HUES48 (cell line): ENCODE measurements at regions not wholly inside any gene's neighbourhood (a gene's known extent, or its start where the extent isn't known, plus 50 kb on each side); places are given as distances from the start of the nearest gene placed in this dataset.
A peak's percentile ranks its signal among the peaks of the same experiment; 100 is the strongest.
"Not testable (repeated sequence)": the region's sequence is repeated elsewhere in the genome, so short reads cannot be mapped to it uniquely, and the experiment has no call there.

Experiments used
- H3K27ac ChIP-seq: one replicate; pipeline ENCODE4 v1.7.0; 2013; ENCODE audit warnings: low read depth, low read length, inconsistent platforms
- H3K27me3 ChIP-seq: 2 replicates; pipeline ENCODE4 v1.6.1; 2013; ENCODE audit warnings: mild to moderate bottlenecking, low read length; ENCODE audit not compliant: control insufficient read depth, insufficient read depth
- H3K36me3 ChIP-seq: 2 replicates; pipeline ENCODE4 v1.6.1; 2013; ENCODE audit warnings: low read length; ENCODE audit not compliant: control insufficient read depth, insufficient read depth
- H3K4me1 ChIP-seq: 2 replicates; pipeline ENCODE4 v1.6.1; 2013; ENCODE audit warnings: mild to moderate bottlenecking, low read length; ENCODE audit not compliant: control insufficient read depth, insufficient read depth
- H3K4me3 ChIP-seq: 2 replicates; pipeline ENCODE4 v1.5.1; 2013; ENCODE audit warnings: mild to moderate bottlenecking, low read depth, low read length
- H3K9ac ChIP-seq: 2 replicates; pipeline ENCODE4 v1.6.1; 2013; ENCODE audit warnings: mild to moderate bottlenecking, low read depth, low read length, moderate library complexity
- H3K9me3 ChIP-seq: 2 replicates; pipeline ENCODE4 v1.6.1; 2013; ENCODE audit warnings: low read length; ENCODE audit not compliant: control insufficient read depth, insufficient read depth

GRCh38 chr14:61602003-61602732 is 93.1 kb upstream of the HIF1A start:
- H3K4me3 ChIP-seq, result no peak overlapping the region
- H3K36me3 ChIP-seq, result no peaks in the 10 kb centered on the region
- no peaks in the 10 kb centered on the region for H3K9me3 ChIP-seq
- H3K27ac ChIP-seq, result peak overlapping the region; percentile 58
- H3K9ac ChIP-seq, result no peak overlapping the region
- H3K4me1 ChIP-seq, result peaks cover 40% of the 10 kb centered on the region
- H3K27me3 ChIP-seq, result no peaks in the 10 kb centered on the region

- no peaks in the 10 kb centered on the region for H3K9me3 ChIP-seq
- no peaks in the 10 kb centered on the region for H3K36me3 ChIP-seq
- no peak overlapping the region for H3K9ac ChIP-seq
- no peak overlapping the region for H3K4me3 ChIP-seq
- H3K27me3 ChIP-seq, result no peaks in the 10 kb centered on the region
- H3K4me1 ChIP-seq, result peaks cover 40% of the 10 kb centered on the region
- H3K27ac ChIP-seq, result peak overlapping the region; percentile 58
Observed at GRCh38 chr14:61602733-61603077, 92.6 kb upstream of the HIF1A start.

GRCh38 chr14:61603736-61604135 is 91.6 kb upstream of the HIF1A start:
- Histone ChIP-seq H3K27me3 (no peaks in the 10 kb centered on the region), H3K36me3 (no peaks in the 10 kb centered on the region), H3K9ac (no peak overlapping the region), H3K4me1 (peaks cover 40% of the 10 kb centered on the region), H3K27ac (no peak overlapping the region), H3K9me3 (no peaks in the 10 kb centered on the region), H3K4me3 (no peak overlapping the region)

- H3K4me1 ChIP-seq, result peaks cover 46% of the 10 kb centered on the region
- H3K27me3 ChIP-seq, result no peaks in the 10 kb centered on the region
- H3K4me3 ChIP-seq, result no peak overlapping the region
- no peak overlapping the region for H3K9ac ChIP-seq
- H3K27ac ChIP-seq, result no peak overlapping the region
- no peaks in the 10 kb centered on the region for H3K9me3 ChIP-seq
- H3K36me3 ChIP-seq, result no peaks in the 10 kb centered on the region
Observed at GRCh38 chr14:61607570-61608244, 87.6 kb upstream of the HIF1A start.

GRCh38 chr14:61608245-61609165 is 86.8 kb upstream of the HIF1A start:
- Histone ChIP-seq H3K27ac (peak overlapping the region; percentile 53), H3K36me3 (no peaks in the 10 kb centered on the region), H3K4me3 (no peak overlapping the region), H3K4me1 (peaks cover 40% of the 10 kb centered on the region), H3K9me3 (no peaks in the 10 kb centered on the region), H3K9ac (no peak overlapping the region), H3K27me3 (no peaks in the 10 kb centered on the region)

GRCh38 chr14:61609191-61609843 is 86.0 kb upstream of the HIF1A start:
- H3K4me3 ChIP-seq, result peak overlapping the region; percentile 5; the same call in 1 of the 2 replicates
- H3K36me3 ChIP-seq, result no peaks in the 10 kb centered on the region
- H3K9me3 ChIP-seq, result no peaks in the 10 kb centered on the region
- H3K9ac ChIP-seq, result no peak overlapping the region
- H3K4me1 ChIP-seq, result peaks cover 40% of the 10 kb centered on the region
- H3K27me3 ChIP-seq, result no peaks in the 10 kb centered on the region
- H3K27ac ChIP-seq, result peak overlapping the region; percentile 53

- peak overlapping the region; percentile 53 for H3K27ac ChIP-seq
Observed at GRCh38 chr14:61609884-61610283, 85.4 kb upstream of the HIF1A start.

GRCh38 chr14:61610900-61611299 is 84.4 kb upstream of the HIF1A start:
- Histone ChIP-seq H3K9me3 (no peaks in the 10 kb centered on the region), H3K9ac (no peak overlapping the region), H3K4me3 (no peak overlapping the region), H3K36me3 (no peaks in the 10 kb centered on the region), H3K27ac (no peak overlapping the region), H3K27me3 (no peaks in the 10 kb centered on the region), H3K4me1 (peaks cover 40% of the 10 kb centered on the region)

More at GRCh38 chr14:61609884-61610283, 85.4 kb upstream of the HIF1A start:
- Histone ChIP-seq H3K27me3 (no peaks in the 10 kb centered on the region), H3K4me3 (peak overlapping the region; percentile 5; the same call in 1 of the 2 replicates), H3K36me3 (no peaks in the 10 kb centered on the region), H3K9me3 (no peaks in the 10 kb centered on the region), H3K4me1 (peaks cover 40% of the 10 kb centered on the region), H3K9ac (no peak overlapping the region)

GRCh38 chr14:61611880-61612630 is 83.3 kb upstream of the HIF1A start:
- Histone ChIP-seq H3K4me3 (no peak overlapping the region), H3K27ac (no peak overlapping the region), H3K4me1 (peaks cover 38% of the 10 kb centered on the region), H3K27me3 (no peaks in the 10 kb centered on the region), H3K9ac (no peak overlapping the region), H3K9me3 (no peaks in the 10 kb centered on the region), H3K36me3 (no peaks in the 10 kb centered on the region)

GRCh38 chr14:61613006-61613405 is 82.3 kb upstream of the HIF1A start:
- H3K9ac ChIP-seq, H3K36me3 ChIP-seq, H3K27me3 ChIP-seq, H3K27ac ChIP-seq, H3K9me3 ChIP-seq, H3K4me3 ChIP-seq: not testable (repeated sequence)
- H3K4me1 ChIP-seq, result peaks cover 29% of the 10 kb centered on the region
